ENCODE measurements at regions not wholly inside any gene's neighbourhood (a gene's known extent, or its start where the extent isn't known, plus 50 kb on each side); places are given as distances from the start of the nearest gene placed in this dataset.

DNA sequence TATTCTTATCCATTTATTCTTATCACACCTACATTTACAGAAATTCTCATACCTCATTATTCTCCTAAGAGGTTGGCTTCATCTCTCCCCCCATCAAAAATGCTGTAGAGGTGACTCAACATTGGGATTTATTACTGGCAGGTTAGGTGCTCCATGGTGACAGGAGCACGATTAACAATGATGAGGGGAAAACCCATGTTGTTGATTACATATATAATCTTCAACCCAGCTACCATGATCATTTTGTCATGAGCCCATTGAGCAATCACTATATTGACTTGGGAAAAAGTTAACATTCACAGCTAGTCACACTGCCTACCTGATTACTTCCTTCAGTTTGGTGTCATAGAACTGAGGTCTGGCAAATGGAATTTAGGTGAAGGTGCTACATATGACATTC lies 712.1 kb upstream of the CHRM3 start:
- TF ChIP-seq, protein P1, sequence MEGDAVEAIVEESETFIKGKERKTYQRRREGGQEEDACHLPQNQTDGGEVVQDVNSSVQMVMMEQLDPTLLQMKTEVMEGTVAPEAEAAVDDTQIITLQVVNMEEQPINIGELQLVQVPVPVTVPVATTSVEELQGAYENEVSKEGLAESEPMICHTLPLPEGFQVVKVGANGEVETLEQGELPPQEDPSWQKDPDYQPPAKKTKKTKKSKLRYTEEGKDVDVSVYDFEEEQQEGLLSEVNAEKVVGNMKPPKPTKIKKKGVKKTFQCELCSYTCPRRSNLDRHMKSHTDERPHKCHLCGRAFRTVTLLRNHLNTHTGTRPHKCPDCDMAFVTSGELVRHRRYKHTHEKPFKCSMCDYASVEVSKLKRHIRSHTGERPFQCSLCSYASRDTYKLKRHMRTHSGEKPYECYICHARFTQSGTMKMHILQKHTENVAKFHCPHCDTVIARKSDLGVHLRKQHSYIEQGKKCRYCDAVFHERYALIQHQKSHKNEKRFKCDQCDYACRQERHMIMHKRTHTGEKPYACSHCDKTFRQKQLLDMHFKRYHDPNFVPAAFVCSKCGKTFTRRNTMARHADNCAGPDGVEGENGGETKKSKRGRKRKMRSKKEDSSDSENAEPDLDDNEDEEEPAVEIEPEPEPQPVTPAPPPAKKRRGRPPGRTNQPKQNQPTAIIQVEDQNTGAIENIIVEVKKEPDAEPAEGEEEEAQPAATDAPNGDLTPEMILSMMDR (IDR thresholded peaks at IDR 0.05) = no peak
- no peak for TF ChIP-seq POLR2A (IDR thresholded peaks at IDR 0.05)
